ENCODE measurements at regions not wholly inside any gene's neighbourhood (a gene's known extent, or its start where the extent isn't known, plus 50 kb on each side); places are given as distances from the start of the nearest gene placed in this dataset.

DNA sequence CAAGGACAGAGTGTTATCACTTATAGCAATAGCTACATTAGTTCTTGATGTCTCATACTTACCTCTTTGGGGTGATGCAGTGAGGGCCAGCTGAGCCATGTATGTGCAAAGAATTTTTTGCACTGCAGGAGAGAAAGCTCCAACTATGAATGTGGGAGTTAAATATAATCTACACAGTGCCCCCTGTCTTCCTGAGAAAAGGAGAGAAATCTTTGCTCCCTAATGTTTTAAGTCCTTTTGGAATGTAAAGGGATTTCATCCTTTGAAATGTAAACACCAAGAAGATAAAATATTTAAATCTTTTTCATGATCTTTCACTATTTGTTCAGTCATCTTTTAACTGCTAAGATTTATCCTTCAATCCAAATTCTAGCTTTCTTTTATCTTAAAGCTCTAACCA, 822.1 kb downstream of the TENT5A start:
- Histone ChIP-seq H4K20me1 (ENCODE audit: insufficient read depth) (no peaks in the 10 kb centered on the region), H3K27me3 (ENCODE audit: insufficient read depth, low read depth, low read length) (no peaks in the 10 kb centered on the region), H3K36me3 (ENCODE audit: insufficient read depth, low read length) (no peaks in the 10 kb centered on the region), H3K79me2 (replicated peaks; ENCODE audit: insufficient read depth, low read length) (no peaks in the 10 kb centered on the region), H3F3A (ENCODE audit: insufficient read depth, low read length, poor library complexity, severe bottlenecking) (no peaks in the 10 kb centered on the region), H3K27ac (ENCODE audit: low read length) (no peak overlapping the region), H3K4me2 (ENCODE audit: low read length) (no peak overlapping the region), H3K9ac (ENCODE audit: low read length) (no peak overlapping the region), H3K9me3 (ENCODE audit: low read length) (no peaks in the 10 kb centered on the region), H3K9me2 (ENCODE audit: insufficient read depth, low read length) (no peaks in the 10 kb centered on the region), H3K4me3 (ENCODE audit: low read length) (no peak overlapping the region), H2AFZ (ENCODE audit: low read depth, low read length) (no peak overlapping the region)
- TF ChIP-seq EP300 (conservative IDR thresholded peaks at IDR 0.05; ENCODE audit: poor library complexity, severe bottlenecking) = no peak
- TF ChIP-seq SMC3 (conservative IDR thresholded peaks at IDR 0.05; ENCODE audit: poor library complexity) = no peak
- no peak for TF ChIP-seq RAD21 (conservative IDR thresholded peaks at IDR 0.05)
- TF ChIP-seq POLR2AphosphoS5 (IDR thresholded peaks at IDR 0.05) = no peak
- no peak for TF ChIP-seq TAF1 (IDR thresholded peaks at IDR 0.05; ENCODE audit: low read depth)
- TF ChIP-seq, protein P1, sequence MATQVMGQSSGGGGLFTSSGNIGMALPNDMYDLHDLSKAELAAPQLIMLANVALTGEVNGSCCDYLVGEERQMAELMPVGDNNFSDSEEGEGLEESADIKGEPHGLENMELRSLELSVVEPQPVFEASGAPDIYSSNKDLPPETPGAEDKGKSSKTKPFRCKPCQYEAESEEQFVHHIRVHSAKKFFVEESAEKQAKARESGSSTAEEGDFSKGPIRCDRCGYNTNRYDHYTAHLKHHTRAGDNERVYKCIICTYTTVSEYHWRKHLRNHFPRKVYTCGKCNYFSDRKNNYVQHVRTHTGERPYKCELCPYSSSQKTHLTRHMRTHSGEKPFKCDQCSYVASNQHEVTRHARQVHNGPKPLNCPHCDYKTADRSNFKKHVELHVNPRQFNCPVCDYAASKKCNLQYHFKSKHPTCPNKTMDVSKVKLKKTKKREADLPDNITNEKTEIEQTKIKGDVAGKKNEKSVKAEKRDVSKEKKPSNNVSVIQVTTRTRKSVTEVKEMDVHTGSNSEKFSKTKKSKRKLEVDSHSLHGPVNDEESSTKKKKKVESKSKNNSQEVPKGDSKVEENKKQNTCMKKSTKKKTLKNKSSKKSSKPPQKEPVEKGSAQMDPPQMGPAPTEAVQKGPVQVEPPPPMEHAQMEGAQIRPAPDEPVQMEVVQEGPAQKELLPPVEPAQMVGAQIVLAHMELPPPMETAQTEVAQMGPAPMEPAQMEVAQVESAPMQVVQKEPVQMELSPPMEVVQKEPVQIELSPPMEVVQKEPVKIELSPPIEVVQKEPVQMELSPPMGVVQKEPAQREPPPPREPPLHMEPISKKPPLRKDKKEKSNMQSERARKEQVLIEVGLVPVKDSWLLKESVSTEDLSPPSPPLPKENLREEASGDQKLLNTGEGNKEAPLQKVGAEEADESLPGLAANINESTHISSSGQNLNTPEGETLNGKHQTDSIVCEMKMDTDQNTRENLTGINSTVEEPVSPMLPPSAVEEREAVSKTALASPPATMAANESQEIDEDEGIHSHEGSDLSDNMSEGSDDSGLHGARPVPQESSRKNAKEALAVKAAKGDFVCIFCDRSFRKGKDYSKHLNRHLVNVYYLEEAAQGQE (IDR thresholded peaks at IDR 0.05; ENCODE audit: borderline replicate concordance) = no peak
- TF ChIP-seq, protein P2, sequence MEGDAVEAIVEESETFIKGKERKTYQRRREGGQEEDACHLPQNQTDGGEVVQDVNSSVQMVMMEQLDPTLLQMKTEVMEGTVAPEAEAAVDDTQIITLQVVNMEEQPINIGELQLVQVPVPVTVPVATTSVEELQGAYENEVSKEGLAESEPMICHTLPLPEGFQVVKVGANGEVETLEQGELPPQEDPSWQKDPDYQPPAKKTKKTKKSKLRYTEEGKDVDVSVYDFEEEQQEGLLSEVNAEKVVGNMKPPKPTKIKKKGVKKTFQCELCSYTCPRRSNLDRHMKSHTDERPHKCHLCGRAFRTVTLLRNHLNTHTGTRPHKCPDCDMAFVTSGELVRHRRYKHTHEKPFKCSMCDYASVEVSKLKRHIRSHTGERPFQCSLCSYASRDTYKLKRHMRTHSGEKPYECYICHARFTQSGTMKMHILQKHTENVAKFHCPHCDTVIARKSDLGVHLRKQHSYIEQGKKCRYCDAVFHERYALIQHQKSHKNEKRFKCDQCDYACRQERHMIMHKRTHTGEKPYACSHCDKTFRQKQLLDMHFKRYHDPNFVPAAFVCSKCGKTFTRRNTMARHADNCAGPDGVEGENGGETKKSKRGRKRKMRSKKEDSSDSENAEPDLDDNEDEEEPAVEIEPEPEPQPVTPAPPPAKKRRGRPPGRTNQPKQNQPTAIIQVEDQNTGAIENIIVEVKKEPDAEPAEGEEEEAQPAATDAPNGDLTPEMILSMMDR (IDR thresholded peaks at IDR 0.05; ENCODE audit: poor library complexity, severe bottlenecking) = no peak
- TF ChIP-seq EZH2 (IDR thresholded peaks at IDR 0.05; ENCODE audit: borderline replicate concordance, insufficient read depth, low read length, poor library complexity, severe bottlenecking) = no peak
- no peak for TF ChIP-seq MXI1 (conservative IDR thresholded peaks at IDR 0.05; ENCODE audit: poor library complexity, severe bottlenecking)

DNA sequence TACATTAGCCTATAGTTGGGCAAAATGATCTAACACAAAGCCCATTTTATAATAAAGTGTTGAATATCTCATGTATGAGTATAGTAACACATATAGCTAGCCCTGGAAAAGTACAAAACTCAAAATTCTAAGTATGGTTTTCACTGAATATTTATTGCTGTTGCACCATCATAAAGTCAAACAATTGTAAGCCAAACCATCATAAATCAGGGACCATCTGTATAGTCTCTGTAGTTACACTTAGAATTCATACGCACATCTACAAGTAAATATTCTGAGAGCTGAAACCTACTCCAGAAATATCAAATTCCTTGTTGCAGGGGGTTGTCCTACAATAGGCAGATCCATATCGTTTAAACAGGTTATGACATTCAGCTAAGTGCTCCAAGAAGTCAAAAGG, 817.3 kb downstream of the BCKDHB start:
- no peaks in the 10 kb centered on the region for H3K27me3 ChIP-seq (ENCODE audit: insufficient read depth, low read depth, low read length)
- H3K79me2 ChIP-seq (replicated peaks; ENCODE audit: insufficient read depth, low read length) = no peaks in the 10 kb centered on the region
- H3K9me3 ChIP-seq (ENCODE audit: low read length) = no peaks in the 10 kb centered on the region
- no peak for TF ChIP-seq MXI1 (conservative IDR thresholded peaks at IDR 0.05; ENCODE audit: poor library complexity, severe bottlenecking)
- TF ChIP-seq, protein P2 (IDR thresholded peaks at IDR 0.05; ENCODE audit: poor library complexity, severe bottlenecking) = no peak
- TF ChIP-seq EP300 (conservative IDR thresholded peaks at IDR 0.05; ENCODE audit: poor library complexity, severe bottlenecking) = no peak
- H4K20me1 ChIP-seq (ENCODE audit: insufficient read depth) = no peaks in the 10 kb centered on the region
- no peaks in the 10 kb centered on the region for H3K9me2 ChIP-seq (ENCODE audit: insufficient read depth, low read length)
- no peak overlapping the region for H3K27ac ChIP-seq (ENCODE audit: low read length)
- no peak overlapping the region for H3K9ac ChIP-seq (ENCODE audit: low read length)
- no peaks in the 10 kb centered on the region for H3F3A ChIP-seq (ENCODE audit: insufficient read depth, low read length, poor library complexity, severe bottlenecking)
- no peaks in the 10 kb centered on the region for H3K36me3 ChIP-seq (ENCODE audit: insufficient read depth, low read length)
- no peak overlapping the region for H3K4me2 ChIP-seq (ENCODE audit: low read length)
- H3K4me3 ChIP-seq (ENCODE audit: low read length) = no peak overlapping the region
- no peak overlapping the region for H2AFZ ChIP-seq (ENCODE audit: low read depth, low read length)
